ENCODE measurements at regions not wholly inside any gene's neighbourhood (a gene's known extent, or its start where the extent isn't known, plus 50 kb on each side); places are given as distances from the start of the nearest gene placed in this dataset.
"Not testable (repeated sequence)": the region's sequence is repeated elsewhere in the genome, so short reads cannot be mapped to it uniquely, and the experiment has no call there.

DNA sequence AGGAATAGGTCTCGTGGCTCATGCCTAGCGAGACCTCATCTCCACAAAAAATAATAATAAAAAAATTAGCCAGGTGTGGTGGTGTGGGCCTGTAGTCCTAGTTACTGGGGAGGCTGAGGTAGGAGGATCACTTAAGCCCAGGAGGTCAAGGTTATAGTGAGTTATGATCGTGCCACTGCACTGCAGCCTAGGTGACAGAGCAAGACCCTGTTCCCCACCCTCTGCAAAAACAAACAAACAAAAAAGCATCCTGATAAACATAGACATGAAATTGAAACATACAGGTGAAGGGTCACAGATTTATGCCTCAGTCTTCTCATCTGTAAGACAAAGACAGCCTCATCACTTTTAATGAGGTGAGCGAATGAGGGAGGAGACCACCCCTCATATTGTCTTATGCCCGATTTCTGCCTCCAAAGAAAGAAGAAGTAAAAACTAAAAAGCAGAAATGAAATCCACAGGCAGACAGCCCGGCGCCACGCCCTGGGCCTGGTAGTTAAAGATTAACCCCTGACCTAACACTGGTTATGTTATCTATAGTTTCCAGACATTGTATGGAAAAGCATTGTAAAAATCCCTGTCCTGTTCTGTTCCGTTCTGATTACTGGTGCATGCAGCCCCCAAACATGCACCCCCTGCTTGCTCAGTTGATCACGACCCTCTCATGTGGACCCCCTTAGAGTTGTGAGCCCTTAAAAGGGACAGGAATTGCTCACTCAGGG, 138.5 kb downstream of the OR2B2 start:
- not testable (repeated sequence) for FAIRE-seq; H3K4me3 ChIP-seq (ENCODE audit: low read depth in 1 of 3, low read length in 3 of 3); H3K27me3 ChIP-seq (ENCODE audit: control insufficient read depth in 3 of 3, insufficient read depth in 3 of 3, low read length in 3 of 3); H3K9me3 ChIP-seq (ENCODE audit: control insufficient read depth in 2 of 2, insufficient read depth in 1 of 2, low read depth in 1 of 2, low read length in 1 of 2); H3K36me3 ChIP-seq (ENCODE audit: control insufficient read depth in 3 of 3, insufficient read depth in 2 of 3, low read depth in 1 of 3, low read length in 3 of 3)
- Histone ChIP-seq H3K27ac (ENCODE audit: low read depth in 1 of 3, low read length in 2 of 3) (peak overlapping the region; percentile 19 to 89 (median 47)), H3K4me1 (ENCODE audit: control insufficient read depth in 3 of 3, insufficient read depth in 2 of 3, low read depth in 1 of 3, low read length in 2 of 3) (peaks cover 0 to 31% (median 0%) of the 10 kb centered on the region in 3 donors)
- peak; percentile 60 to 79 for DNase-seq
- 40 to 60% (median 43%) methylated on average over 10 of the region's 10 CpGs for WGBS, 3 donors

DNA sequence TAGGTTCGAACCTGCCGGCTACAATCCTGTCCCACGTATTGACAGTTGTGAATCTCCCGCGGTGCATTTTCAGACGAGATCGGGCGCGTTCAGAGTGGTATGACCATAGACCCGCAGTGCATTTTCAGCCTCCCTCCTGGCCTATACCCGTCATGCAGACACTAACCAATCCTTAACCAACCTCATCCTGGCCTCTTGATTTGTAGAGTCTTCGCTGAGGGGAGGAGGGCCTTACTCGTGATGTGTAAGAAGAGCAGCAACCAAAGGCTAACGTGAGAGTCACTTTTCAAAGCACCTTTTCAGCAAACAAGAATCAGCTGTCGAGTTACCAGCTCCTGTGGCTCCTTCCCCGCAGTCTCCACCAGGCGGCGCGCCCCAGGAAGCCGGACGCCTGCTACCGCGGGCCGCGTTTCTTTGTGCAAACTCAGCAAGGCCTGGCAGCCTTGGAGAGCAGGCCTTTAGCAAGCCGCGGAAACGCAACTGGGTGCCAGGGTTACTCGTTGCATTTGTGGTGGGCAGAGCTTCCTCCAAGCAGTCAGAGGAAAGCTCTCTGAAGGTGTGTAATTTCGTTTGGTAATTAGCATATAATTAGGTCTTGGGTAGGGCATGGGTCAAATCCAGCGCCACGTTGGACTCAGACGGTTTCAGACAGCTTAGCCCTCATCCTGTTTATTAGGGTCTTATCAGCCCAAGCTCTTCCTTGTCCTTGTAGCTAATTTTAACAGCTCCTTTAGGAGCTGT, 139.8 kb downstream of the OR2B2 start:
- 10 to 16% (median 16%) methylated on average over 33 of the region's 33 CpGs for WGBS, 3 donors
- FAIRE-seq = no peak
- peak overlapping the region in 1 of 3 donors; percentile 34 for H3K4me3 ChIP-seq (ENCODE audit: low read depth in 1 of 3, low read length in 3 of 3)

DNA sequence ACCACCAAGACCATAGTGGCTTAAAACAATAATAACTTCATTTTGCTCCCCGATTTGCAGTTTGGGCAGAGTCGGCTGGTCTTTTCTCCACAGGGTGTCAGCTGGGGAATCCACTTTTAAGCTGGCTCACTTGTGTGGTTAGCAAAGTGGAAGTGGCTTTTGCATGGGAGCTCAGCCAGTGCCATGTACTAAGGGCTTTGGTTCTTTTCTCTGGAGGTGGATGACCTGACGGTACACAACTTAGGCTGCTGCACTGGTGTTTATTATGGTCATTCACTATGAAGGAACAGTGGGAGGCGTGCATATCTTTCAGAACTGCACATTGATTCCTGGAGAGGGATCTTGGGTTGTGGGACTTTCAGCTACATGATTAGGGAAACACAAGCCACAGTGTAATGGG, 141.0 kb downstream of the OR2B2 start:
- no peaks in the 10 kb centered on the region for H3K36me3 ChIP-seq (ENCODE audit: control insufficient read depth in 3 of 3, insufficient read depth in 2 of 3, low read depth in 1 of 3, low read length in 3 of 3)
- DNase-seq (no peak), FAIRE-seq (no peak)
- no peak overlapping the region for H3K4me3 ChIP-seq (ENCODE audit: low read depth in 1 of 3, low read length in 3 of 3)
- H3K27ac ChIP-seq (ENCODE audit: low read depth in 1 of 3, low read length in 2 of 3) = no peak overlapping the region
- WGBS, 3 donors = 71 to 84% (median 74%) methylated on average over 4 of the region's 4 CpGs
- H3K27me3 ChIP-seq (ENCODE audit: control insufficient read depth in 3 of 3, insufficient read depth in 3 of 3, low read length in 3 of 3) = no peaks in the 10 kb centered on the region
- peaks cover 0 to 2% of the 10 kb centered on the region in 2 donors for H3K9me3 ChIP-seq (ENCODE audit: control insufficient read depth in 2 of 2, insufficient read depth in 1 of 2, low read depth in 1 of 2, low read length in 1 of 2)
- peaks cover 0 to 31% (median 0%) of the 10 kb centered on the region in 3 donors for H3K4me1 ChIP-seq (ENCODE audit: control insufficient read depth in 3 of 3, insufficient read depth in 2 of 3, low read depth in 1 of 3, low read length in 2 of 3)

More for the DNA sequence above, 139.8 kb downstream of the OR2B2 start:
- Histone ChIP-seq H3K36me3 (ENCODE audit: control insufficient read depth in 3 of 3, insufficient read depth in 2 of 3, low read depth in 1 of 3, low read length in 3 of 3) (no peaks in the 10 kb centered on the region), H3K4me1 (ENCODE audit: control insufficient read depth in 3 of 3, insufficient read depth in 2 of 3, low read depth in 1 of 3, low read length in 2 of 3) (peaks cover 0 to 31% (median 0%) of the 10 kb centered on the region in 3 donors), H3K27me3 (ENCODE audit: control insufficient read depth in 3 of 3, insufficient read depth in 3 of 3, low read length in 3 of 3) (no peaks in the 10 kb centered on the region), H3K27ac (ENCODE audit: low read depth in 1 of 3, low read length in 2 of 3) (peak overlapping the region in 2 of 3 donors; percentile 49 to 89), H3K9me3 (ENCODE audit: control insufficient read depth in 2 of 2, insufficient read depth in 1 of 2, low read depth in 1 of 2, low read length in 1 of 2) (peaks cover 0 to 6% of the 10 kb centered on the region in 2 donors)
- DNase-seq = peak; percentile 91 to 95

DNA sequence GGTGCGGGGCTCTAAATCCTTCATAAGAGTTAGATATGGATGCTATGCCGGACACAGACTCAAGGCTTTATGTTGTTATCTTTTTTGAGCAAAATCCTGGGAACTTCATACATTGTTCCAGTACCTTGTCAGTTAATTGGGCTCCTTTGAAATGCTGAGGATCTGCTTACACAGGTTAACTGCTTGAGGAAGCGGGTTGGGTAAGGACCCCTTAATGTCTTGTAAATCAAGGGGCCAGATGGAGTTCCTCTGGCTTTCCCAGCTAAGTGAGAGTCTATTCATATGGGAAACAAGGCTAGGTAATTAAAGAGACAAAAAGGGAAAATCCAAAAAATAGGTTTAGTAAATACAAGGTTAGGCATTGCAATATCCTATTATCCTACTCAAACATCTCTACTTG, 141.5 kb downstream of the OR2B2 start:
- H3K27me3 ChIP-seq (ENCODE audit: control insufficient read depth in 3 of 3, insufficient read depth in 3 of 3, low read length in 3 of 3) = no peaks in the 10 kb centered on the region
- peaks cover 0 to 2% of the 10 kb centered on the region in 2 donors for H3K9me3 ChIP-seq (ENCODE audit: control insufficient read depth in 2 of 2, insufficient read depth in 1 of 2, low read depth in 1 of 2, low read length in 1 of 2)
- H3K4me3 ChIP-seq (ENCODE audit: low read depth in 1 of 3, low read length in 3 of 3) = no peak overlapping the region
- no peaks in the 10 kb centered on the region for H3K36me3 ChIP-seq (ENCODE audit: control insufficient read depth in 3 of 3, insufficient read depth in 2 of 3, low read depth in 1 of 3, low read length in 3 of 3)
- H3K27ac ChIP-seq (ENCODE audit: low read depth in 1 of 3, low read length in 2 of 3) = no peak overlapping the region
- peaks cover 0 to 31% (median 0%) of the 10 kb centered on the region in 3 donors for H3K4me1 ChIP-seq (ENCODE audit: control insufficient read depth in 3 of 3, insufficient read depth in 2 of 3, low read depth in 1 of 3, low read length in 2 of 3)
- 87 to 98% (median 88%) methylated on average over 3 of the region's 3 CpGs for WGBS, 3 donors
- no peak for DNase-seq
- FAIRE-seq = no peak

DNA sequence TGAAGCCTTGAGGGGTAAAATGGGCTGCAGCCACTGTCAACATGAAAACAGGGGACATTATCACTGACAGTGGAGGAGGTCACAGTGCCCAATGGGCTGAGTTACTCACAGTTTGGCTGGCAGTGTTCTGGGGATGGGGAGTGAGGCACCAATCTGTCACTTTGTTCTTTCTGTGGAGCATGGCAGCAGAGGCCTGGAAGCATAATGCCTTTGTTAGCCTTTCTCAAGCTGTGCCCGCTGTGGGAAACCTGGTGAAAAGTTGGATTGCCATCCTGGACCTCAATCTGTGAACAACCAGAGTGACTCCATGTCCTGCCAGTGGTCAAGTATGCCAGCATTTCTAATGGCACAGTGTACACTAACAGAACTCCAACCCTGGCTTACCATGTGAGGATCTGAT, 143.6 kb downstream of the OR2B2 start:
- no peaks in the 10 kb centered on the region for H3K27me3 ChIP-seq (ENCODE audit: control insufficient read depth in 3 of 3, insufficient read depth in 3 of 3, low read length in 3 of 3)
- 86 to 96% (median 89%) methylated on average over 1 of the region's 1 CpG for WGBS, 3 donors
- no peak overlapping the region for H3K27ac ChIP-seq (ENCODE audit: low read depth in 1 of 3, low read length in 2 of 3)
- no peak overlapping the region for H3K4me3 ChIP-seq (ENCODE audit: low read depth in 1 of 3, low read length in 3 of 3)
- DNase-seq = no peak
- H3K9me3 ChIP-seq (ENCODE audit: control insufficient read depth in 2 of 2, insufficient read depth in 1 of 2, low read depth in 1 of 2, low read length in 1 of 2) = no peaks in the 10 kb centered on the region
- no peak for FAIRE-seq
- no peaks in the 10 kb centered on the region for H3K36me3 ChIP-seq (ENCODE audit: control insufficient read depth in 3 of 3, insufficient read depth in 2 of 3, low read depth in 1 of 3, low read length in 3 of 3)
- H3K4me1 ChIP-seq (ENCODE audit: control insufficient read depth in 3 of 3, insufficient read depth in 2 of 3, low read depth in 1 of 3, low read length in 2 of 3) = peaks cover 0 to 20% (median 0%) of the 10 kb centered on the region in 3 donors

DNA sequence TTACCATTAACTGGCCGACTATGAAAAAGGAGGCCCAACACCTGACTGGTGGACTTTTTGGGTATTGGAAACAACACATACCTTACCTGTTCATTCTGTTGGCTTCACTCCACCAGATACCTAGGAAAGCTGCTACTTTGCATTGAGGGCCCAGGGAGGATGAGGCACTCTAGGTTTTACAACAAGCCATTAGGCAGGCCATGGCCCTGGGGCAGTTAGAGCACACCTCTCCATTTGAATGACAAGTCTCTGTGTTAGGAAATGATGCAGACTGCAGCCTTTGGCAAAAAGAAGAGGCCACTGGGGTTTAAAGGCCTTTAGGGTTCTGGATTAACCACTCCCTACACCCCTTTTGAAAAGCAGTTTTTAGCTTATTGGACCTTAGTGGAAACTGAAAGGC, 144.3 kb downstream of the OR2B2 start:
- Histone ChIP-seq H3K9me3 (ENCODE audit: control insufficient read depth in 2 of 2, insufficient read depth in 1 of 2, low read depth in 1 of 2, low read length in 1 of 2) (no peaks in the 10 kb centered on the region), H3K27me3 (ENCODE audit: control insufficient read depth in 3 of 3, insufficient read depth in 3 of 3, low read length in 3 of 3) (no peaks in the 10 kb centered on the region), H3K27ac (ENCODE audit: low read depth in 1 of 3, low read length in 2 of 3) (no peak overlapping the region), H3K4me3 (ENCODE audit: low read depth in 1 of 3, low read length in 3 of 3) (no peak overlapping the region), H3K36me3 (ENCODE audit: control insufficient read depth in 3 of 3, insufficient read depth in 2 of 3, low read depth in 1 of 3, low read length in 3 of 3) (no peaks in the 10 kb centered on the region), H3K4me1 (ENCODE audit: control insufficient read depth in 3 of 3, insufficient read depth in 2 of 3, low read depth in 1 of 3, low read length in 2 of 3) (peaks cover 0 to 12% (median 0%) of the 10 kb centered on the region in 3 donors)
- WGBS, 3 donors = 80 to 95% (median 88%) methylated on average over 1 of the region's 1 CpG
- FAIRE-seq = no peak
- DNase-seq = no peak

DNA sequence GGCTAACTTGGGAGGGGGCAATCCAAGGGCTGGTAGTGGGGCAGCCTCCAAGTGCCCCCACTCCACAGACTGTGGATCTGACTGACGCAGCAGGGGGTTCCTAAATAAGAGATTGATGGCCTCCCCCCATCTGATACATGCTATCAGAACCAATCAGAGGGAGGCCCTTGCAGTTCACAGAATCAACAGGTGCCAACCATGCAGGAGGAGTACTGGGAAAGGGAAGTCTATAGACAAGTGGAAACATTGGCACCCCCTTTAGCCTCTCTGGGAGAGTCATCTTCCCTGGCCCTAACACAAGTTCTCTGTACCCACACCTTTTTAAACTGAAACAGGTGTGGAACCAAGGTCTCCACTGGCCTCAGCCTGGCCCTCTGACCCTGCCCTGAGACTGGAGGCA, 145.8 kb downstream of the OR2B2 start:
- FAIRE-seq = no peak
- DNase-seq = no peak
- Histone ChIP-seq H3K27ac (ENCODE audit: low read depth in 1 of 3, low read length in 2 of 3) (no peak overlapping the region), H3K36me3 (ENCODE audit: control insufficient read depth in 3 of 3, insufficient read depth in 2 of 3, low read depth in 1 of 3, low read length in 3 of 3) (peaks cover 0 to 6% (median 0%) of the 10 kb centered on the region in 3 donors), H3K4me3 (ENCODE audit: low read depth in 1 of 3, low read length in 3 of 3) (no peak overlapping the region), H3K27me3 (ENCODE audit: control insufficient read depth in 3 of 3, insufficient read depth in 3 of 3, low read length in 3 of 3) (no peaks in the 10 kb centered on the region), H3K4me1 (ENCODE audit: control insufficient read depth in 3 of 3, insufficient read depth in 2 of 3, low read depth in 1 of 3, low read length in 2 of 3) (no peaks in the 10 kb centered on the region), H3K9me3 (ENCODE audit: control insufficient read depth in 2 of 2, insufficient read depth in 1 of 2, low read depth in 1 of 2, low read length in 1 of 2) (no peaks in the 10 kb centered on the region)
- WGBS, 3 donors = 67 to 93% (median 88%) methylated on average over 1 of the region's 1 CpG

DNA sequence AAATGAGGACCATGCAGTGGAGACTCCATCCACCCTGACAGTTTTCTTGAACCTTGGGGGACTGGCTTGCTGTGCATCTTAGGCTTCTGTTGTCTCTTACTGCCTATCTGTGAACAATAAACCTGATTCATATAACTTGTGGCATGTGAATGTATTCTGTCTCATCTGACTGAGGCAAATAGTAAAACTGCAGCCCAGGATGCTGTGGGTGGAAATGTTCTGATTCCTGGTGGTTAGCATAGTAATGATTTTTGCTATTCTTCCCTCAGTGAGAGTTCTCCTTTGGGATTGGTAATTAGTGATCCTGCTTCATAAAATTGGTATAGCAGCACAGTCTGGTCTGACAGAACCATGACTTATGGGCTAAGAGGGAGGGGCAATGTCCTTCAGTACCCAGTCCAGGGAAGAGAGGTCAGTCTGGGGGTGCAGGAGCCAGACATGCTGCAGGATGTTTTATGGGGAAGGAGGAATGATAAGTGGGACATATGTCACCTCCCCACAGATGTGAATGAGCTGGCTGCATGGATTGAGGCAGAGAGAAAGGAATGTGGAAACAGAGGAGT, 147.1 kb downstream of the OR2B2 start:
- no peaks in the 10 kb centered on the region for H3K4me1 ChIP-seq (ENCODE audit: control insufficient read depth in 3 of 3, insufficient read depth in 2 of 3, low read depth in 1 of 3, low read length in 2 of 3)
- FAIRE-seq (no peak), DNase-seq (no peak)
- no peak overlapping the region for H3K4me3 ChIP-seq (ENCODE audit: low read depth in 1 of 3, low read length in 3 of 3)
- H3K27me3 ChIP-seq (ENCODE audit: control insufficient read depth in 3 of 3, insufficient read depth in 3 of 3, low read length in 3 of 3) = no peaks in the 10 kb centered on the region
- no peaks in the 10 kb centered on the region for H3K9me3 ChIP-seq (ENCODE audit: control insufficient read depth in 2 of 2, insufficient read depth in 1 of 2, low read depth in 1 of 2, low read length in 1 of 2)
- peaks cover 0 to 6% (median 0%) of the 10 kb centered on the region in 3 donors for H3K36me3 ChIP-seq (ENCODE audit: control insufficient read depth in 3 of 3, insufficient read depth in 2 of 3, low read depth in 1 of 3, low read length in 3 of 3)
- H3K27ac ChIP-seq (ENCODE audit: low read depth in 1 of 3, low read length in 2 of 3) = no peak overlapping the region

Data from small intestine (tissue), 7 donors.